Fibroblast of skin of abdomen (primary cell): ENCODE measurements at regions not wholly inside any gene's neighbourhood (a gene's known extent, or its start where the extent isn't known, plus 50 kb on each side); places are given as distances from the start of the nearest gene placed in this dataset.
A peak's percentile ranks its signal among the peaks of the same experiment; 100 is the strongest.

Experiments
- DNase-seq: peaks from one replicate; pipeline ENCODE4 v3.0.0-alpha.2; 2013

- DNase-seq = no peak
Observed at GRCh38 chr6:140048202-140048790, 673.8 kb upstream of the CITED2 start.

GRCh38 chr6:140047321-140047720 is 672.9 kb upstream of the CITED2 start:
- no peak for DNase-seq

- DNase-seq = no peak
Observed at GRCh38 chr6:140046016-140046632, 671.7 kb upstream of the CITED2 start.

GRCh38 chr6:140045116-140045515 is 670.7 kb upstream of the CITED2 start:
- DNase-seq = no peak

GRCh38 chr6:140044626-140045025 is 670.2 kb upstream of the CITED2 start:
- DNase-seq = no peak

GRCh38 chr6:140043762-140044378 is 669.4 kb upstream of the CITED2 start:
- peak; percentile 80 for DNase-seq

- DNase-seq = peak; percentile 96
Observed at GRCh38 chr6:140043357-140043756, 668.9 kb upstream of the CITED2 start.

GRCh38 chr6:140041571-140042332 is 667.3 kb upstream of the CITED2 start:
- DNase-seq = no peak

- DNase-seq = no peak
Observed at GRCh38 chr6:140041056-140041455, 666.6 kb upstream of the CITED2 start.

GRCh38 chr6:140040396-140040795 is 665.9 kb upstream of the CITED2 start:
- DNase-seq = no peak

- DNase-seq = no peak
Observed at GRCh38 chr6:140039364-140039763, 664.9 kb upstream of the CITED2 start.

GRCh38 chr6:140036196-140036595 is 661.7 kb upstream of the CITED2 start:
- DNase-seq = no peak

GRCh38 chr6:140032189-140032588 is 657.7 kb upstream of the CITED2 start:
- no peak for DNase-seq

GRCh38 chr6:140029551-140029950 is 655.1 kb upstream of the CITED2 start:
- peak; percentile 30 for DNase-seq

- no peak for DNase-seq
Observed at GRCh38 chr6:140027219-140027618, 652.8 kb upstream of the CITED2 start.

GRCh38 chr6:140026546-140026945 is 652.1 kb upstream of the CITED2 start:
- DNase-seq = no peak

GRCh38 chr6:140025171-140025570 is 650.7 kb upstream of the CITED2 start:
- DNase-seq = no peak

GRCh38 chr6:140020207-140020791 is 645.9 kb upstream of the CITED2 start:
- DNase-seq = no peak

- no peak for DNase-seq
Observed at GRCh38 chr6:140018588-140018987, 644.1 kb upstream of the CITED2 start.

- DNase-seq = no peak
Observed at GRCh38 chr6:140017470-140017869, 643.0 kb upstream of the CITED2 start.

- no peak for DNase-seq
Observed at GRCh38 chr6:140012150-140012549, 637.7 kb upstream of the CITED2 start.

GRCh38 chr6:140011537-140011936 is 637.1 kb upstream of the CITED2 start:
- no peak for DNase-seq

- DNase-seq = no peak
Observed at GRCh38 chr6:140009286-140009685, 634.8 kb upstream of the CITED2 start.
